Activated CD4-positive, alpha-beta T cell treated with anti-CD3 and anti-CD28 coated beads, Interleukin-2, Interleukin-6, amounts not matched to agents 100 ng/mL and 50 ng/mL, durations not matched to agents 16 hours and 8 hours (primary cell): ENCODE measurements at regions not wholly inside any gene's neighbourhood (a gene's known extent, or its start where the extent isn't known, plus 50 kb on each side); places are given as distances from the start of the nearest gene placed in this dataset.

Experiments used
- DNase-seq: peaks from one replicate; pipeline ENCODE4 v3.0.0-alpha.2; 2020

GRCh38 chr14:30077946-30078345 is 150.3 kb upstream of the PRKD1 start:
- DNase-seq, result no peak

- DNase-seq, result no peak
Observed at GRCh38 chr14:30078811-30079402, 151.3 kb upstream of the PRKD1 start.

- DNase-seq, result no peak
Observed at GRCh38 chr14:30082486-30082885, 154.8 kb upstream of the PRKD1 start.

- DNase-seq, result no peak
Observed at GRCh38 chr14:30084811-30085210, 157.2 kb upstream of the PRKD1 start.

- DNase-seq, result no peak
Observed at GRCh38 chr14:30085943-30086342, 158.3 kb upstream of the PRKD1 start.

GRCh38 chr14:30088620-30089019 is 161.0 kb upstream of the PRKD1 start:
- DNase-seq, result no peak

- DNase-seq, result no peak
Observed at GRCh38 chr14:30108975-30109700, 181.5 kb upstream of the PRKD1 start.

- DNase-seq, result no peak
Observed at GRCh38 chr14:30114051-30114450, 186.4 kb upstream of the PRKD1 start.

GRCh38 chr14:30115756-30116155 is 188.1 kb upstream of the PRKD1 start:
- DNase-seq, result no peak

- DNase-seq, result no peak
Observed at GRCh38 chr14:30118992-30119640, 191.5 kb upstream of the PRKD1 start.

- DNase-seq, result no peak
Observed at GRCh38 chr14:30125322-30125979, 197.8 kb upstream of the PRKD1 start.

GRCh38 chr14:30129807-30130206 is 202.2 kb upstream of the PRKD1 start:
- no peak for DNase-seq

GRCh38 chr14:30131581-30132097 is 204.0 kb upstream of the PRKD1 start:
- no peak for DNase-seq

GRCh38 chr14:30132196-30132595 is 204.5 kb upstream of the PRKD1 start:
- DNase-seq, result no peak

GRCh38 chr14:30134936-30135335 is 207.3 kb upstream of the PRKD1 start:
- DNase-seq, result no peak

- DNase-seq, result no peak
Observed at GRCh38 chr14:30138567-30138966, 210.9 kb upstream of the PRKD1 start.

GRCh38 chr14:30142216-30142615 is 214.6 kb upstream of the PRKD1 start:
- no peak for DNase-seq

GRCh38 chr14:30143627-30144026 is 216.0 kb upstream of the PRKD1 start:
- no peak for DNase-seq

GRCh38 chr14:30153717-30154116 is 226.1 kb upstream of the PRKD1 start:
- no peak for DNase-seq

- DNase-seq, result no peak
Observed at GRCh38 chr14:30156571-30156970, 228.9 kb upstream of the PRKD1 start.

- DNase-seq, result no peak
Observed at GRCh38 chr14:30158299-30158698, 230.7 kb upstream of the PRKD1 start.

GRCh38 chr14:30159374-30159773 is 231.7 kb upstream of the PRKD1 start:
- no peak for DNase-seq

GRCh38 chr14:30160608-30161007 is 233.0 kb upstream of the PRKD1 start:
- DNase-seq, result no peak

- DNase-seq, result no peak
Observed at GRCh38 chr14:30162066-30162465, 234.4 kb upstream of the PRKD1 start.
